ENCODE measurements at regions not wholly inside any gene's neighbourhood (a gene's known extent, or its start where the extent isn't known, plus 50 kb on each side); places are given as distances from the start of the nearest gene placed in this dataset.
A peak's percentile ranks its signal among the peaks of the same experiment; 100 is the strongest.

GRCh38 chr20:1712634-1713624, 55.4 kb upstream of the SIRPG start:
- TF ChIP-seq CTCF (IDR thresholded peaks at IDR 0.05; ENCODE audit: insufficient read depth, low read length) = no peak
- H3K4me3 ChIP-seq (ENCODE audit: low read depth, low read length) = no peak overlapping the region
- DNase-seq (ENCODE audit: low read depth) = no peak

- TF ChIP-seq CTCF (IDR thresholded peaks at IDR 0.05; ENCODE audit: insufficient read depth, low read length) = no peak
- peak; percentile 10 for DNase-seq (ENCODE audit: low read depth)
- no peak overlapping the region for H3K4me3 ChIP-seq (ENCODE audit: low read depth, low read length)
Measured at GRCh38 chr20:1711826-1712601, 54.4 kb upstream of the SIRPG start.

GRCh38 chr20:1711266-1711665, 53.7 kb upstream of the SIRPG start:
- DNase-seq (ENCODE audit: low read depth) = no peak
- no peak overlapping the region for H3K4me3 ChIP-seq (ENCODE audit: low read depth, low read length)
- no peak for TF ChIP-seq CTCF (IDR thresholded peaks at IDR 0.05; ENCODE audit: insufficient read depth, low read length)

GRCh38 chr20:1710484-1710883, 52.9 kb upstream of the SIRPG start:
- DNase-seq (ENCODE audit: low read depth) = no peak
- H3K4me3 ChIP-seq (ENCODE audit: low read depth, low read length) = no peak overlapping the region
- TF ChIP-seq CTCF (IDR thresholded peaks at IDR 0.05; ENCODE audit: insufficient read depth, low read length) = no peak

- TF ChIP-seq CTCF (IDR thresholded peaks at IDR 0.05; ENCODE audit: insufficient read depth, low read length) = no peak
- no peak overlapping the region for H3K4me3 ChIP-seq (ENCODE audit: low read depth, low read length)
- DNase-seq (ENCODE audit: low read depth) = no peak
Measured at GRCh38 chr20:1707588-1708449, 50.2 kb upstream of the SIRPG start.

Data from fibroblast of the aortic adventitia (primary cell).